B cell (primary cell): ENCODE measurements at regions not wholly inside any gene's neighbourhood (a gene's known extent, or its start where the extent isn't known, plus 50 kb on each side); places are given as distances from the start of the nearest gene placed in this dataset.

ENCODE experiments used
- EZH2 ChIP-seq: IDR thresholded peaks from 2 replicates; pipeline ENCODE4 v1.6.1; 2012; ENCODE audit warnings: borderline replicate concordance, low read depth, mild to moderate bottlenecking, moderate library complexity, low read length; ENCODE audit not compliant: insufficient read depth, poor library complexity, severe bottlenecking
- TF ChIP-seq, protein P1 (sequence below): fragments of 200-600 bp; IDR thresholded peaks from one replicate; pipeline ENCODE4 v1.8.0; 2022; ENCODE audit warnings: antibody characterized with exemption, mild to moderate bottlenecking

DNA sequence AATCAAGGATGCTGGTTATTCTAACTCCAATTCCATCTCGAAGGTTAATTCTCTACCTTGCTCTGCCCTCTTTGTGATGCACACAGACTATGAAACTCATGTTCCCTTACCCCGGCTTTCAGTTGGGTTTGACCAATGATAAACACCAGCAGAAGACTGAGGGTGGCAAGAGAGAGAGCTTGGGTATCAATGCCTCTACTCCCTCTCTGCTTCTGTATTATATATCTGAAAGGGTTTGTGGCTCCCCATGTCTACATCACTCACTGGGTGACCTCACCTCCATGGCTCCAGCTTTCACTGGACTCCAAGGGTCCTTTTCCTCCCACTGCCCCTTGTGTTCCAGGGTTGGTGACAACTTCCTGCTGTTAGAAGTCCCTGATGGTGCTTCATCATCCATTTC lies 659.0 kb upstream of the TBX3 start:
- TF ChIP-seq, protein P1, sequence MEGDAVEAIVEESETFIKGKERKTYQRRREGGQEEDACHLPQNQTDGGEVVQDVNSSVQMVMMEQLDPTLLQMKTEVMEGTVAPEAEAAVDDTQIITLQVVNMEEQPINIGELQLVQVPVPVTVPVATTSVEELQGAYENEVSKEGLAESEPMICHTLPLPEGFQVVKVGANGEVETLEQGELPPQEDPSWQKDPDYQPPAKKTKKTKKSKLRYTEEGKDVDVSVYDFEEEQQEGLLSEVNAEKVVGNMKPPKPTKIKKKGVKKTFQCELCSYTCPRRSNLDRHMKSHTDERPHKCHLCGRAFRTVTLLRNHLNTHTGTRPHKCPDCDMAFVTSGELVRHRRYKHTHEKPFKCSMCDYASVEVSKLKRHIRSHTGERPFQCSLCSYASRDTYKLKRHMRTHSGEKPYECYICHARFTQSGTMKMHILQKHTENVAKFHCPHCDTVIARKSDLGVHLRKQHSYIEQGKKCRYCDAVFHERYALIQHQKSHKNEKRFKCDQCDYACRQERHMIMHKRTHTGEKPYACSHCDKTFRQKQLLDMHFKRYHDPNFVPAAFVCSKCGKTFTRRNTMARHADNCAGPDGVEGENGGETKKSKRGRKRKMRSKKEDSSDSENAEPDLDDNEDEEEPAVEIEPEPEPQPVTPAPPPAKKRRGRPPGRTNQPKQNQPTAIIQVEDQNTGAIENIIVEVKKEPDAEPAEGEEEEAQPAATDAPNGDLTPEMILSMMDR: no peak
- no peak for TF ChIP-seq EZH2
